ENCODE measurements at regions not wholly inside any gene's neighbourhood (a gene's known extent, or its start where the extent isn't known, plus 50 kb on each side); places are given as distances from the start of the nearest gene placed in this dataset.

- TF ChIP-seq, protein P1, sequence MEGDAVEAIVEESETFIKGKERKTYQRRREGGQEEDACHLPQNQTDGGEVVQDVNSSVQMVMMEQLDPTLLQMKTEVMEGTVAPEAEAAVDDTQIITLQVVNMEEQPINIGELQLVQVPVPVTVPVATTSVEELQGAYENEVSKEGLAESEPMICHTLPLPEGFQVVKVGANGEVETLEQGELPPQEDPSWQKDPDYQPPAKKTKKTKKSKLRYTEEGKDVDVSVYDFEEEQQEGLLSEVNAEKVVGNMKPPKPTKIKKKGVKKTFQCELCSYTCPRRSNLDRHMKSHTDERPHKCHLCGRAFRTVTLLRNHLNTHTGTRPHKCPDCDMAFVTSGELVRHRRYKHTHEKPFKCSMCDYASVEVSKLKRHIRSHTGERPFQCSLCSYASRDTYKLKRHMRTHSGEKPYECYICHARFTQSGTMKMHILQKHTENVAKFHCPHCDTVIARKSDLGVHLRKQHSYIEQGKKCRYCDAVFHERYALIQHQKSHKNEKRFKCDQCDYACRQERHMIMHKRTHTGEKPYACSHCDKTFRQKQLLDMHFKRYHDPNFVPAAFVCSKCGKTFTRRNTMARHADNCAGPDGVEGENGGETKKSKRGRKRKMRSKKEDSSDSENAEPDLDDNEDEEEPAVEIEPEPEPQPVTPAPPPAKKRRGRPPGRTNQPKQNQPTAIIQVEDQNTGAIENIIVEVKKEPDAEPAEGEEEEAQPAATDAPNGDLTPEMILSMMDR (IDR thresholded peaks at IDR 0.05) = no peak
- no peak for TF ChIP-seq EZH2 (IDR thresholded peaks at IDR 0.05; ENCODE audit: borderline replicate concordance, insufficient read depth, low read depth, low read length, poor library complexity, severe bottlenecking)
Observed at GRCh38 chr2:196333397-196333796, 162.0 kb upstream of the STK17B start.
